ENCODE measurements at regions not wholly inside any gene's neighbourhood (a gene's known extent, or its start where the extent isn't known, plus 50 kb on each side); places are given as distances from the start of the nearest gene placed in this dataset.

GRCh38 chr2:240286596-240286995 is 146.1 kb upstream of the OTOS start:
- DNase-seq (ENCODE audit: low read depth) = no peak
- no peak for TF ChIP-seq CTCF (conservative IDR thresholded peaks at IDR 0.05; ENCODE audit: control insufficient read depth, insufficient read depth, low read depth, low read length)
- H3K4me3 ChIP-seq (ENCODE audit: control insufficient read depth, low read depth, low read length) = no peak overlapping the region

GRCh38 chr2:240287011-240287410 is 146.6 kb upstream of the OTOS start:
- no peak for TF ChIP-seq CTCF (conservative IDR thresholded peaks at IDR 0.05; ENCODE audit: control insufficient read depth, insufficient read depth, low read depth, low read length)
- H3K4me3 ChIP-seq (ENCODE audit: control insufficient read depth, low read depth, low read length) = no peak overlapping the region
- DNase-seq (ENCODE audit: low read depth) = no peak

- no peak for TF ChIP-seq CTCF (conservative IDR thresholded peaks at IDR 0.05; ENCODE audit: control insufficient read depth, insufficient read depth, low read depth, low read length)
- H3K4me3 ChIP-seq (ENCODE audit: control insufficient read depth, low read depth, low read length) = no peak overlapping the region
- no peak for DNase-seq (ENCODE audit: low read depth)
These were observed 147.1 kb upstream of the OTOS start for GRCh38 chr2:240287496-240288086.

- DNase-seq (ENCODE audit: low read depth) = no peak
- no peak for TF ChIP-seq CTCF (conservative IDR thresholded peaks at IDR 0.05; ENCODE audit: control insufficient read depth, insufficient read depth, low read depth, low read length)
- no peak overlapping the region for H3K4me3 ChIP-seq (ENCODE audit: control insufficient read depth, low read depth, low read length)
These were observed 147.4 kb upstream of the GPC1 start for GRCh38 chr2:240288087-240288521.

GRCh38 chr2:240289701-240290431 is 145.6 kb upstream of the GPC1 start:
- H3K4me3 ChIP-seq (ENCODE audit: control insufficient read depth, low read depth, low read length) = no peak overlapping the region
- no peak for DNase-seq (ENCODE audit: low read depth)
- no peak for TF ChIP-seq CTCF (conservative IDR thresholded peaks at IDR 0.05; ENCODE audit: control insufficient read depth, insufficient read depth, low read depth, low read length)

GRCh38 chr2:240290432-240291336 is 144.8 kb upstream of the GPC1 start:
- DNase-seq (ENCODE audit: low read depth) = no peak
- TF ChIP-seq CTCF (conservative IDR thresholded peaks at IDR 0.05; ENCODE audit: control insufficient read depth, insufficient read depth, low read depth, low read length) = no peak
- no peak overlapping the region for H3K4me3 ChIP-seq (ENCODE audit: control insufficient read depth, low read depth, low read length)

All from fibroblast of mammary gland (primary cell).